ENCODE measurements at regions not wholly inside any gene's neighbourhood (a gene's known extent, or its start where the extent isn't known, plus 50 kb on each side); places are given as distances from the start of the nearest gene placed in this dataset.

GRCh38 chr9:38158628-38159027 lies 89.6 kb upstream of the SHB start:
- intact Hi-C loops (cut with micrococcal nuclease), result no loop called here
- no peaks in the 10 kb centered on the region for H3K9me3 ChIP-seq (replicated peaks)
- no peak for TF ChIP-seq CTCF (IDR thresholded peaks at IDR 0.05; ENCODE audit: borderline replicate concordance)

GRCh38 chr9:38157711-38158110 lies 88.7 kb upstream of the SHB start:
- no peak for DNase-seq
- Histone ChIP-seq H3K4me1 (peaks cover 6% of the 10 kb centered on the region), H3K36me3 (no peaks in the 10 kb centered on the region), H3K27ac (replicated peaks) (no peak overlapping the region), H3K9me3 (replicated peaks) (no peaks in the 10 kb centered on the region), H3K4me3 (no peak overlapping the region), H3K27me3 (ENCODE audit: low read depth) (no peaks in the 10 kb centered on the region)
- intact Hi-C loops (cut with micrococcal nuclease), result no loop called here
- TF ChIP-seq CTCF (IDR thresholded peaks at IDR 0.05; ENCODE audit: borderline replicate concordance), result no peak

More at GRCh38 chr9:38158628-38159027, 89.6 kb upstream of the SHB start:
- H3K4me1 ChIP-seq, result no peaks in the 10 kb centered on the region
- H3K36me3 ChIP-seq, result no peaks in the 10 kb centered on the region
- H3K27me3 ChIP-seq (ENCODE audit: low read depth), result no peaks in the 10 kb centered on the region
- no peak overlapping the region for H3K27ac ChIP-seq (replicated peaks)
- no peak for DNase-seq
- no peak overlapping the region for H3K4me3 ChIP-seq

DNA sequence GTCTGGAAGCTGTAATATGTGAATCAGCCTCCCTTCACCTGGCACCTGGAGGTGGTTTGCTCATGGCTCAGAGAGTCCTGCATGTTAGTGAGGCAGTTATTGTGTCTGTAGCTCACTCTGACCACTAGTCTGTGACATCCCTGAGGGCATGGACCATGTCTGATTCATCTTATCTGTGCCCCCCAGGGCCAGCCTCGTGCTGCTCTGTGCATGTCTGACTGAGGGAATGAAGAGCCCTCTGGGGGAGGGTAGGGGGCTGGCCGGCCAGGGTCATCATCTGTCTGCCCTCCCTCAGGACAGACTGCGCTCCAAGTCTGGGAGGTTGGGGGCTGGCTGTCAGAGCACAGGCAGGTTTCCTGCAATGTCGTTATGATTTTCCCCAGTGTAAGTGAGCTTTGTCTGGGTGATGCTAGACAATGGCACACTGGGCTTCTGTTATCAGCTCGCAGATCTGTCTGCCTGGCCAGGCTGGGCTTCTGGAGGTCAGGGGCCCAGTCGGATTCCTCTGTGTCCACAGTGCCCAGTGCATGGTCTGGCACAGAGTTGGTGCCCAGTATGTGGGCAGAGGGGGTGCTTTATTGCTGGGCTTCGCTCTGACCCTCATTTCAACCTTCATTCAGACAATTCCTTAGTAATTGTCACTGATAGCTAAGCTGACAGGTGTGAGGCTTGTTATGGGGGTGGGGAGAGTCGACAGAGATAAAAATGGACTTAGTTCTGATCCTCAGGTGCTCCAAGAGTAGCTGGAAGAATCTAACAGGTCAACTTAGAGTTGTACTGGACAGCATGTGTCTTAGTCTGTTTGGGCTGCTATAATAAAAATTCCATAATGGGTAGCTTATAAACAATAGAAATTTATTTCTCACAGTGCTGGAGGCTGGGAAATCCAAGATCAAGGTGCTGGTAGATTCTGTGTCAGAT lies 85.7 kb upstream of the SHB start:
- intact Hi-C loops (cut with micrococcal nuclease), result no loop called here
- Histone ChIP-seq H3K9me3 (replicated peaks) (no peaks in the 10 kb centered on the region), H3K27me3 (ENCODE audit: low read depth) (no peaks in the 10 kb centered on the region), H3K27ac (replicated peaks) (no peak overlapping the region), H3K4me3 (no peak overlapping the region), H3K36me3 (no peaks in the 10 kb centered on the region), H3K4me1 (peaks cover 6% of the 10 kb centered on the region)
- DNase-seq, result no peak
- TF ChIP-seq CTCF (IDR thresholded peaks at IDR 0.05; ENCODE audit: borderline replicate concordance), result no peak

DNA sequence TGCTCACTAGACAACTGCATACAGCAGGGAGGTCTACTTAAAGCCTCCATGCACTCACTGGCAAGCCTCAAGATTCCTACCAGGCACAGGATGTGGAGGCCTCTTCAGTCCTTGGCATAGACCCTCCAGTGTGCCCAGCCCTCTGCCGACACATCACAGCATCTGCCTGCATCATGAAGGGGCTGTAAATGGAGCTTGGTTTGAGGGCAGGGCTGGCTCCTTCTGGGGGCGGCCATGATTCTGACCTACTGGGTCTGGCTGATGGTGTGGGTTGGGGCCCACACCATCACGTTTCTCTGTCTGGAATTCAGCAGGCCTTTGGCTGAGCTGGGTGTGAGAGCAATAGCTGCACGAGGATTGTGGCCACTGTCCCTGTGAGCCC lies 84.9 kb upstream of the SHB start:
- Histone ChIP-seq H3K9me3 (replicated peaks) (no peaks in the 10 kb centered on the region), H3K27me3 (ENCODE audit: low read depth) (peaks cover 2% of the 10 kb centered on the region), H3K27ac (replicated peaks) (no peak overlapping the region), H3K4me3 (no peak overlapping the region), H3K4me1 (peaks cover 6% of the 10 kb centered on the region), H3K36me3 (no peaks in the 10 kb centered on the region)
- no peak for TF ChIP-seq CTCF (IDR thresholded peaks at IDR 0.05; ENCODE audit: borderline replicate concordance)
- DNase-seq, result no peak
- intact Hi-C loops (cut with micrococcal nuclease), result no loop called here

DNA sequence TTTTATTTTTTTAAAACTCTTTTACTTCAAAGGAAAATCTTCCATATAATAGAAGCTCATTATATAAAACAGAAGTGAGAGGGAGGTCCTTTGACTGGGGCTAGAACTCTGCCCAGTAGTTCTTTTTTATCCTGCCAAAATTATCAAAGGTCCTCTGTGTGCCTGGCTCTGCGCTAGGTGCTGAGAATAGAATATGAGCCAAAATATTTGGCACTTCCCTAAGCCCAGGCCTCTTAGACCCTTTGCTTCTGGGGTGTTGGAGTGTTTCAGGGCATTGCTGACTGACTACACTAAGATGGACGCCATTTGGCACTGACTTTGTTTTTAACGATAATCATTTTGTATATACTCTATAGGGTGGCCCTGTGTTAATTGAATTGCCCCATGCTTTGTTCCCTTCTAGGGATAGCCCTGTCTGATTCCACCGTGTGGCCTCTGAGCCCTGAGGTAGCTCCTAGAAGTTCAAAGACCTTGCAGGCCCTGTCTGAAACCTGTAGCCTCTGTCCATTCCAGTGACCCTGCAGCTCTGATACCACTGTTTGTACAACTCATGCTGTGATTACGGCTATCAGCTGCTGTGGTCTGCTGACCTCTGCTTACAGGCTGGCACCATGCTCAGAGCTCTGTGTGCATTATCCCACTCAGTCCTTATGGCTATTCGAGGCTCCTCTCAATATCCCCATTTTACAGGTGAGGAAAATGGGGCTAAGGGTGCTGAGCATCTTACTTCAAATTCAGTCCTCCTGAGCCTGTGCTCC lies 84.3 kb upstream of the SHB start:
- Histone ChIP-seq H3K27me3 (ENCODE audit: low read depth) (peaks cover 7% of the 10 kb centered on the region), H3K4me1 (peaks cover 6% of the 10 kb centered on the region), H3K36me3 (no peaks in the 10 kb centered on the region), H3K9me3 (replicated peaks) (no peaks in the 10 kb centered on the region), H3K4me3 (no peak overlapping the region), H3K27ac (replicated peaks) (no peak overlapping the region)
- intact Hi-C loops (cut with micrococcal nuclease), result no loop called here
- no peak for DNase-seq
- TF ChIP-seq CTCF (IDR thresholded peaks at IDR 0.05; ENCODE audit: borderline replicate concordance), result no peak

Measured in left ventricle myocardium inferior (tissue), 1 donor.